SK-N-SH (cell line): ENCODE measurements at regions not wholly inside any gene's neighbourhood (a gene's known extent, or its start where the extent isn't known, plus 50 kb on each side); places are given as distances from the start of the nearest gene placed in this dataset.

Source experiments
- CTCF ChIA-PET: fragments of 300-600, 350-600 bp; formaldehyde crosslinking; extraction: SDS; loops from one replicate; lab custom pipeline; 2021; lab: Yijun Ruan, JAX
- POLR2A ChIA-PET: fragments of 350-600 bp; sonication (Branson Sonifier 250); formaldehyde crosslinking; extraction: SDS; loops from one replicate; lab custom pipeline; 2020; ENCODE audit warnings: antibody characterized with exemption, inconsistent platforms; lab: Yijun Ruan, JAX
- DNase-seq: peaks from one replicate; pipeline ENCODE4 v3.0.0; 2012
- H2AFZ ChIP-seq: fragments of 200-600 bp; sonication (generic); 2 replicates; pipeline ENCODE4 v1.8.1; 2016; ENCODE audit warnings: antibody characterized with exemption, mild to moderate bottlenecking, low read depth
- H3F3A ChIP-seq: fragments of 200-600 bp; sonication (generic); replicated peaks from 2 replicates; pipeline ENCODE3; 2016; ENCODE audit warnings: antibody characterized with exemption, mild to moderate bottlenecking; ENCODE audit not compliant: insufficient read depth
- H3K27ac ChIP-seq, 2 experiments: fragments of 200-500 bp in 1 of 2; fragments of 200-600 bp in 1 of 2; sonication (Bioruptor generic) in 1 of 2; sonication (generic), shearing (Covaris generic) in 1 of 2; 2 replicates each; pipeline versions ENCODE4 v1.5.1 to v1.6.1; 2014 to 2016; ENCODE audit warnings: low read depth in 2 of 2, inconsistent platforms in 1 of 2, low read length in 1 of 2, mild to moderate bottlenecking in 1 of 2, mixed read lengths in 1 of 2
- H3K27me3 ChIP-seq: fragments of 200-600 bp; sonication (generic), shearing (Covaris generic); 2 replicates; pipeline ENCODE4 v1.6.1; 2016; ENCODE audit warnings: mixed run types; ENCODE audit not compliant: insufficient read depth
- H3K36me3 ChIP-seq, 2 experiments: fragments of 200-500 bp in 1 of 2; fragments of 200-600 bp in 1 of 2; sonication (Bioruptor generic) in 1 of 2; sonication (generic) in 1 of 2; replicated peaks in 1 of 2; 2 replicates each; pipeline versions ENCODE3 to v1.5.1; 2014 to 2016; ENCODE audit warnings: low read length in 1 of 2, mild to moderate bottlenecking in 1 of 2; ENCODE audit not compliant: insufficient read depth in 2 of 2, control insufficient read depth in 1 of 2
- H3K4me1 ChIP-seq, 2 experiments: fragments of 200-500 bp in 1 of 2; fragments of 200-600 bp in 1 of 2; sonication (Bioruptor generic) in 1 of 2; sonication (generic), shearing (Covaris generic) in 1 of 2; 2 replicates each; pipeline versions ENCODE4 v1.5.1 to v1.6.1; 2014 to 2016; ENCODE audit warnings: low read depth in 1 of 2, low read length in 1 of 2, mixed run types in 1 of 2; ENCODE audit not compliant: insufficient read depth in 2 of 2, control insufficient read depth in 1 of 2
- H3K4me2 ChIP-seq: fragments of 200-600 bp; sonication (generic), shearing (Covaris generic); 2 replicates; pipeline ENCODE4 v1.6.1; 2017; ENCODE audit warnings: mixed run types
- H3K4me3 ChIP-seq, 2 experiments: fragments of 200-500 bp in 1 of 2; fragments of 200-600 bp in 1 of 2; sonication (Bioruptor generic) in 1 of 2; sonication (generic), shearing (Covaris generic) in 1 of 2; 2 replicates each; pipeline versions ENCODE4 v1.5.1 to v1.8.1; 2014 to 2016; ENCODE audit warnings: low read depth in 2 of 2, inconsistent platforms in 1 of 2, low read length in 1 of 2, mild to moderate bottlenecking in 1 of 2, mixed read lengths in 1 of 2, moderate library complexity in 1 of 2
- H3K79me2 ChIP-seq: fragments of 200-600 bp; sonication (generic); 2 replicates; pipeline ENCODE4 v1.8.1; 2017; ENCODE audit warnings: mild to moderate bottlenecking; ENCODE audit not compliant: insufficient read depth
- H3K9ac ChIP-seq: fragments of 200-600 bp; sonication (generic); 2 replicates; pipeline ENCODE4 v1.6.1; 2017; ENCODE audit warnings: mixed run types
- H3K9me2 ChIP-seq: fragments of 200-600 bp; sonication (generic); 2 replicates; pipeline ENCODE4 v1.6.1; 2017; ENCODE audit warnings: mixed run types
- H3K9me3 ChIP-seq: fragments of 200-600 bp; sonication (generic); 2 replicates; pipeline ENCODE4 v1.6.1; 2017; ENCODE audit warnings: mixed run types, mild to moderate bottlenecking, moderate library complexity
- H4K20me1 ChIP-seq: fragments of 200-600 bp; sonication (generic); 2 replicates; pipeline ENCODE4 v1.6.1; 2017; ENCODE audit warnings: mild to moderate bottlenecking, mixed run types; ENCODE audit not compliant: insufficient read depth
- CHD2 ChIP-seq: fragments of 150-350 bp; IDR thresholded peaks from 2 replicates; pipeline ENCODE4 v1.6.1; 2018; ENCODE audit warnings: low read length; ENCODE audit not compliant: partially characterized antibody
- EP300 ChIP-seq, 2 experiments: IDR thresholded peaks; 2 replicates each; pipeline versions ENCODE4 v1.4.0 to v1.6.1; 2012; ENCODE audit warnings: borderline replicate concordance in 1 of 2, low read depth in 1 of 2, low read length in 1 of 2
- EZH2phosphoT487 ChIP-seq: fragments of 200-600 bp; sonication (generic); IDR thresholded peaks from 2 replicates; pipeline ENCODE4 v1.6.1; 2017; ENCODE audit warnings: low read depth, mixed run types, mild to moderate bottlenecking, antibody characterized with exemption, moderate library complexity, borderline replicate concordance
- FOSL2 ChIP-seq: IDR thresholded peaks from 2 replicates; pipeline ENCODE4 v1.4.0; 2012; ENCODE audit warnings: low read depth, mild to moderate bottlenecking, moderate library complexity, borderline replicate concordance
- FOXM1 ChIP-seq: IDR thresholded peaks from 2 replicates; pipeline ENCODE4 v1.4.0; 2012; ENCODE audit warnings: low read depth, mild to moderate bottlenecking
- JUND ChIP-seq: IDR thresholded peaks from 2 replicates; pipeline ENCODE4 v1.4.0; 2012
- MXI1 ChIP-seq: IDR thresholded peaks from 2 replicates; pipeline ENCODE4 v1.6.1; 2012; ENCODE audit warnings: mild to moderate bottlenecking, low read depth, low read length, improper control_type of control experiment
- NRF1 ChIP-seq: IDR thresholded peaks from 2 replicates; pipeline ENCODE4 v1.6.1; 2012; ENCODE audit warnings: low read depth, mild to moderate bottlenecking, low read length
- RAD21 ChIP-seq: IDR thresholded peaks from 2 replicates; pipeline ENCODE4 v1.6.1; 2012; ENCODE audit warnings: mild to moderate bottlenecking, low read length
- RFX5 ChIP-seq: IDR thresholded peaks from 2 replicates; pipeline ENCODE4 v1.6.1; 2012; ENCODE audit warnings: mild to moderate bottlenecking, improper control_type of control experiment, low read length
- RXRA ChIP-seq: IDR thresholded peaks from 2 replicates; pipeline ENCODE4 v1.4.0; 2012; ENCODE audit warnings: low read depth, mild to moderate bottlenecking, borderline replicate concordance
- SMC3 ChIP-seq: IDR thresholded peaks from 2 replicates; pipeline ENCODE4 v1.6.1; 2012; ENCODE audit warnings: low read depth, low read length, improper control_type of control experiment
- TEAD4 ChIP-seq: IDR thresholded peaks from 2 replicates; pipeline ENCODE4 v1.4.0; 2012; ENCODE audit warnings: mild to moderate bottlenecking, borderline replicate concordance; ENCODE audit not compliant: insufficient read depth
- WGBS: methylation state at CpG from one replicate; pipeline ENCODE4 v1.1.6; 2017; ENCODE audit warnings: low lambda C conversion rate; 5-methylcytosine and 5-hydroxymethylcytosine counted together
- TF ChIP-seq, protein P1 (sequence below): IDR thresholded peaks from 2 replicates; pipeline ENCODE4 v1.4.0; 2012; ENCODE audit warnings: low read depth, borderline replicate concordance
- TF ChIP-seq, protein P2 (sequence below): IDR thresholded peaks from 2 replicates; pipeline ENCODE4 v1.4.0; 2012; ENCODE audit warnings: low read depth, borderline replicate concordance
- TF ChIP-seq, protein P3 (sequence below): fragments of 200-600 bp; sonication (generic); IDR thresholded peaks from 2 replicates; pipeline ENCODE4 v1.6.1; 2017; ENCODE audit warnings: antibody characterized with exemption, mild to moderate bottlenecking, moderate library complexity
- TF ChIP-seq, protein P4 (sequence below): fragments of 150-350 bp; IDR thresholded peaks from 2 replicates; pipeline ENCODE4 v1.6.1; 2016; ENCODE audit warnings: mild to moderate bottlenecking, low read depth, low read length
- TF ChIP-seq, protein P5 (sequence below): fragments of 150-350 bp; IDR thresholded peaks from 2 replicates; pipeline ENCODE4 v1.6.1; 2017; ENCODE audit warnings: antibody characterized with exemption, low read length, low read depth, borderline replicate concordance
- TF ChIP-seq, protein P6 (sequence below): IDR thresholded peaks from 2 replicates; pipeline ENCODE4; 2012
- TF ChIP-seq, protein P7 (sequence below): IDR thresholded peaks from 2 replicates; pipeline ENCODE4 v1.6.1; 2012; ENCODE audit warnings: mild to moderate bottlenecking, low read depth, low read length, moderate library complexity

DNA sequence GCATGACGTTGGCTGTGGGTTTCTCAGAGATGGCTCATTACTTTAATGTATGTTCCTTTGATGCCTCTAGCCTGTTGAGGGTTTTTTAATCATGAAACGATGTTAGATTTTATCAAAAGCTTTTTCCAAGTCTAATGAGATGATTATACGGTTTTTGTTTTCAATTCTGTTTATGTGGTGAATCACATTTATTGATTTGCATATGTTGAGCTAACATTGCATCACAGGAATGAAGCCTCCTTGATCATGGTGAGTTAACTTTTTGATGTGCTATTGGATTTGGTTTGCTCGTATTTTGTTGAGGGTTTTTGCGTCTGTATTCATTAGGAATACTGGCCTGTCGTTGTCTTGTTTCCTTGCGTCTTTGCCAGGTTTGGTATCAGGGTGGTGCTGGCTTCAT is 52.3 kb upstream of the PTPN12 start:
- Histone ChIP-seq H4K20me1 (no peaks in the 10 kb centered on the region), H3K9ac (no peak overlapping the region)
- no peak for TF ChIP-seq CHD2
- TF ChIP-seq TEAD4 = no peak
- TF ChIP-seq RXRA = no peak
- TF ChIP-seq, protein P1, sequence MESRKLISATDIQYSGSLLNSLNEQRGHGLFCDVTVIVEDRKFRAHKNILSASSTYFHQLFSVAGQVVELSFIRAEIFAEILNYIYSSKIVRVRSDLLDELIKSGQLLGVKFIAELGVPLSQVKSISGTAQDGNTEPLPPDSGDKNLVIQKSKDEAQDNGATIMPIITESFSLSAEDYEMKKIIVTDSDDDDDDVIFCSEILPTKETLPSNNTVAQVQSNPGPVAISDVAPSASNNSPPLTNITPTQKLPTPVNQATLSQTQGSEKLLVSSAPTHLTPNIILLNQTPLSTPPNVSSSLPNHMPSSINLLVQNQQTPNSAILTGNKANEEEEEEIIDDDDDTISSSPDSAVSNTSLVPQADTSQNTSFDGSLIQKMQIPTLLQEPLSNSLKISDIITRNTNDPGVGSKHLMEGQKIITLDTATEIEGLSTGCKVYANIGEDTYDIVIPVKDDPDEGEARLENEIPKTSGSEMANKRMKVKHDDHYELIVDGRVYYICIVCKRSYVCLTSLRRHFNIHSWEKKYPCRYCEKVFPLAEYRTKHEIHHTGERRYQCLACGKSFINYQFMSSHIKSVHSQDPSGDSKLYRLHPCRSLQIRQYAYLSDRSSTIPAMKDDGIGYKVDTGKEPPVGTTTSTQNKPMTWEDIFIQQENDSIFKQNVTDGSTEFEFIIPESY = no peak
- no peak for TF ChIP-seq RAD21
- TF ChIP-seq EZH2phosphoT487 = no peak
- TF ChIP-seq, protein P2, sequence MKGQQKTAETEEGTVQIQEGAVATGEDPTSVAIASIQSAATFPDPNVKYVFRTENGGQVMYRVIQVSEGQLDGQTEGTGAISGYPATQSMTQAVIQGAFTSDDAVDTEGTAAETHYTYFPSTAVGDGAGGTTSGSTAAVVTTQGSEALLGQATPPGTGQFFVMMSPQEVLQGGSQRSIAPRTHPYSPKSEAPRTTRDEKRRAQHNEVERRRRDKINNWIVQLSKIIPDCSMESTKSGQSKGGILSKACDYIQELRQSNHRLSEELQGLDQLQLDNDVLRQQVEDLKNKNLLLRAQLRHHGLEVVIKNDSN = no peak
- TF ChIP-seq EP300 (IDR thresholded peaks at IDR 0.05; ENCODE audit: borderline replicate concordance in 1 of 2, low read depth in 1 of 2, low read length in 1 of 2) = no peak
- no peak for TF ChIP-seq JUND
- TF ChIP-seq RFX5 = no peak
- TF ChIP-seq, protein P3, sequence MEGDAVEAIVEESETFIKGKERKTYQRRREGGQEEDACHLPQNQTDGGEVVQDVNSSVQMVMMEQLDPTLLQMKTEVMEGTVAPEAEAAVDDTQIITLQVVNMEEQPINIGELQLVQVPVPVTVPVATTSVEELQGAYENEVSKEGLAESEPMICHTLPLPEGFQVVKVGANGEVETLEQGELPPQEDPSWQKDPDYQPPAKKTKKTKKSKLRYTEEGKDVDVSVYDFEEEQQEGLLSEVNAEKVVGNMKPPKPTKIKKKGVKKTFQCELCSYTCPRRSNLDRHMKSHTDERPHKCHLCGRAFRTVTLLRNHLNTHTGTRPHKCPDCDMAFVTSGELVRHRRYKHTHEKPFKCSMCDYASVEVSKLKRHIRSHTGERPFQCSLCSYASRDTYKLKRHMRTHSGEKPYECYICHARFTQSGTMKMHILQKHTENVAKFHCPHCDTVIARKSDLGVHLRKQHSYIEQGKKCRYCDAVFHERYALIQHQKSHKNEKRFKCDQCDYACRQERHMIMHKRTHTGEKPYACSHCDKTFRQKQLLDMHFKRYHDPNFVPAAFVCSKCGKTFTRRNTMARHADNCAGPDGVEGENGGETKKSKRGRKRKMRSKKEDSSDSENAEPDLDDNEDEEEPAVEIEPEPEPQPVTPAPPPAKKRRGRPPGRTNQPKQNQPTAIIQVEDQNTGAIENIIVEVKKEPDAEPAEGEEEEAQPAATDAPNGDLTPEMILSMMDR = no peak
- TF ChIP-seq, protein P4, sequence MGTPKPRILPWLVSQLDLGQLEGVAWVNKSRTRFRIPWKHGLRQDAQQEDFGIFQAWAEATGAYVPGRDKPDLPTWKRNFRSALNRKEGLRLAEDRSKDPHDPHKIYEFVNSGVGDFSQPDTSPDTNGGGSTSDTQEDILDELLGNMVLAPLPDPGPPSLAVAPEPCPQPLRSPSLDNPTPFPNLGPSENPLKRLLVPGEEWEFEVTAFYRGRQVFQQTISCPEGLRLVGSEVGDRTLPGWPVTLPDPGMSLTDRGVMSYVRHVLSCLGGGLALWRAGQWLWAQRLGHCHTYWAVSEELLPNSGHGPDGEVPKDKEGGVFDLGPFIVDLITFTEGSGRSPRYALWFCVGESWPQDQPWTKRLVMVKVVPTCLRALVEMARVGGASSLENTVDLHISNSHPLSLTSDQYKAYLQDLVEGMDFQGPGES = no peak
- TF ChIP-seq FOXM1 = no peak
- TF ChIP-seq FOSL2 = no peak
- TF ChIP-seq NRF1 = no peak
- TF ChIP-seq, protein P5, sequence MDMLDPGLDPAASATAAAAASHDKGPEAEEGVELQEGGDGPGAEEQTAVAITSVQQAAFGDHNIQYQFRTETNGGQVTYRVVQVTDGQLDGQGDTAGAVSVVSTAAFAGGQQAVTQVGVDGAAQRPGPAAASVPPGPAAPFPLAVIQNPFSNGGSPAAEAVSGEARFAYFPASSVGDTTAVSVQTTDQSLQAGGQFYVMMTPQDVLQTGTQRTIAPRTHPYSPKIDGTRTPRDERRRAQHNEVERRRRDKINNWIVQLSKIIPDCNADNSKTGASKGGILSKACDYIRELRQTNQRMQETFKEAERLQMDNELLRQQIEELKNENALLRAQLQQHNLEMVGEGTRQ = no peak
- TF ChIP-seq MXI1 = no peak
- TF ChIP-seq, protein P6, sequence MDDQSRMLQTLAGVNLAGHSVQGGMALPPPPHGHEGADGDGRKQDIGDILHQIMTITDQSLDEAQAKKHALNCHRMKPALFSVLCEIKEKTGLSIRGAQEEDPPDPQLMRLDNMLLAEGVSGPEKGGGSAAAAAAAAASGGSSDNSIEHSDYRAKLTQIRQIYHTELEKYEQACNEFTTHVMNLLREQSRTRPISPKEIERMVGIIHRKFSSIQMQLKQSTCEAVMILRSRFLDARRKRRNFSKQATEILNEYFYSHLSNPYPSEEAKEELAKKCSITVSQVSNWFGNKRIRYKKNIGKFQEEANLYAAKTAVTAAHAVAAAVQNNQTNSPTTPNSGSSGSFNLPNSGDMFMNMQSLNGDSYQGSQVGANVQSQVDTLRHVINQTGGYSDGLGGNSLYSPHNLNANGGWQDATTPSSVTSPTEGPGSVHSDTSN = no peak
- TF ChIP-seq, protein P7, sequence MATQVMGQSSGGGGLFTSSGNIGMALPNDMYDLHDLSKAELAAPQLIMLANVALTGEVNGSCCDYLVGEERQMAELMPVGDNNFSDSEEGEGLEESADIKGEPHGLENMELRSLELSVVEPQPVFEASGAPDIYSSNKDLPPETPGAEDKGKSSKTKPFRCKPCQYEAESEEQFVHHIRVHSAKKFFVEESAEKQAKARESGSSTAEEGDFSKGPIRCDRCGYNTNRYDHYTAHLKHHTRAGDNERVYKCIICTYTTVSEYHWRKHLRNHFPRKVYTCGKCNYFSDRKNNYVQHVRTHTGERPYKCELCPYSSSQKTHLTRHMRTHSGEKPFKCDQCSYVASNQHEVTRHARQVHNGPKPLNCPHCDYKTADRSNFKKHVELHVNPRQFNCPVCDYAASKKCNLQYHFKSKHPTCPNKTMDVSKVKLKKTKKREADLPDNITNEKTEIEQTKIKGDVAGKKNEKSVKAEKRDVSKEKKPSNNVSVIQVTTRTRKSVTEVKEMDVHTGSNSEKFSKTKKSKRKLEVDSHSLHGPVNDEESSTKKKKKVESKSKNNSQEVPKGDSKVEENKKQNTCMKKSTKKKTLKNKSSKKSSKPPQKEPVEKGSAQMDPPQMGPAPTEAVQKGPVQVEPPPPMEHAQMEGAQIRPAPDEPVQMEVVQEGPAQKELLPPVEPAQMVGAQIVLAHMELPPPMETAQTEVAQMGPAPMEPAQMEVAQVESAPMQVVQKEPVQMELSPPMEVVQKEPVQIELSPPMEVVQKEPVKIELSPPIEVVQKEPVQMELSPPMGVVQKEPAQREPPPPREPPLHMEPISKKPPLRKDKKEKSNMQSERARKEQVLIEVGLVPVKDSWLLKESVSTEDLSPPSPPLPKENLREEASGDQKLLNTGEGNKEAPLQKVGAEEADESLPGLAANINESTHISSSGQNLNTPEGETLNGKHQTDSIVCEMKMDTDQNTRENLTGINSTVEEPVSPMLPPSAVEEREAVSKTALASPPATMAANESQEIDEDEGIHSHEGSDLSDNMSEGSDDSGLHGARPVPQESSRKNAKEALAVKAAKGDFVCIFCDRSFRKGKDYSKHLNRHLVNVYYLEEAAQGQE = no peak
- TF ChIP-seq SMC3 = no peak
- TF ChIP-seq, all 33 proteins: peak for 0
- H3K27ac ChIP-seq = no peak overlapping the region
- H3K4me1 ChIP-seq = no peaks in the 10 kb centered on the region
- H3K27me3 ChIP-seq = no peaks in the 10 kb centered on the region
- ChIA-PET CTCF (no interaction called here), POLR2A (no interaction called here)
- H3K4me2 ChIP-seq = no peak overlapping the region
- H3K36me3 ChIP-seq = no peaks in the 10 kb centered on the region
- H3K79me2 ChIP-seq = no peaks in the 10 kb centered on the region
- H2AFZ ChIP-seq = no peak overlapping the region
- no peak for DNase-seq
- H3K4me3 ChIP-seq = no peak overlapping the region
- 62% methylated on average over 7 of the region's 7 CpGs for WGBS
- H3K9me2 ChIP-seq = no peaks in the 10 kb centered on the region
- no peaks in the 10 kb centered on the region for H3K9me3 ChIP-seq
- H3F3A ChIP-seq = no peaks in the 10 kb centered on the region
